GM18907 (cell line): ENCODE measurements at regions not wholly inside any gene's neighbourhood (a gene's known extent, or its start where the extent isn't known, plus 50 kb on each side); places are given as distances from the start of the nearest gene placed in this dataset.
A peak's percentile ranks its signal among the peaks of the same experiment; 100 is the strongest.
"Not testable (repeated sequence)": the region's sequence is repeated elsewhere in the genome, so short reads cannot be mapped to it uniquely, and the experiment has no call there.

ENCODE experiments used
- ATAC-seq: cut with Tn5 transposase; IDR thresholded peaks from one replicate; pipeline ENCODE4 v1.9.1; 2021; ENCODE audit warnings: mild to moderate bottlenecking, moderate library complexity; ENCODE audit not compliant: unreplicated experiment

DNA sequence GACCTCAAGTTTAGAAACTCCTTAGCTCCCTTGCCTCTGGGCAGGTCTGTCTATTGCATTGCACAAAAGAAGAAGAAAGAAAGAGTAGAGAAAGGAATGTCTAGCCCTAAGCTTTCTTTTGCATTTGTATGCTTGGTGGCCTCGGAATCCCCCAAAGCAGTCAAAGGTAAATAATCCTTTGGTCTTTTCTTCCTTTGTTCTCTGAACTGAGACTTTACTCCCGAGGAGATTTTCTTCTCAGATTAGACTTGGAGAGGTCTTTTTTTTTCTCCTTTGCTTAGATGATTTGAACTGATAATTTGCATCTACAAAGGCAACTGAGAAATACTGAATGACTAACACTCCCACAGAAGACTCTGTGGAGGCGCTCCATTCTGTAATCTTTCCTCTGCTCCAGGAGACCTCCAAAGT, 93.2 kb downstream of the AKR1D1 start:
- no peak for ATAC-seq

DNA sequence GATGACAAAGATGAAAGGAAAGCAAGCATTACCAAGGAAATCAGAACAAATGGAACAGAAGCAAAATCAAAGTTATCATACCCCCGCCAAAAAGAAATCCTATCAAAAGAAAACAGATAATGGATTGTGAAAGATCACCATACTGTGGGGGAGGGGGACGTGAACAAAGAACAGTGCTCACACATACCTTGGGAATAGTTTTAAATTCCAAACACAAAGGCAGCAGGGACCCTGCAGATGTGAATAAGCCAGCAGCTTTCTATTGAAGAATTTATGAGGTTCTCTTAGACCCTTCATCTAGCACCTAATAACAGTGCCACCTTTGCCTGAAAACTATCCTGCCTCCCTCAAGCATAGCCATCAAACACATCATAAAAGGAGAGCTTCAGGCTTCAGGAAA, 94.0 kb downstream of the AKR1D1 start:
- no peak for ATAC-seq

DNA sequence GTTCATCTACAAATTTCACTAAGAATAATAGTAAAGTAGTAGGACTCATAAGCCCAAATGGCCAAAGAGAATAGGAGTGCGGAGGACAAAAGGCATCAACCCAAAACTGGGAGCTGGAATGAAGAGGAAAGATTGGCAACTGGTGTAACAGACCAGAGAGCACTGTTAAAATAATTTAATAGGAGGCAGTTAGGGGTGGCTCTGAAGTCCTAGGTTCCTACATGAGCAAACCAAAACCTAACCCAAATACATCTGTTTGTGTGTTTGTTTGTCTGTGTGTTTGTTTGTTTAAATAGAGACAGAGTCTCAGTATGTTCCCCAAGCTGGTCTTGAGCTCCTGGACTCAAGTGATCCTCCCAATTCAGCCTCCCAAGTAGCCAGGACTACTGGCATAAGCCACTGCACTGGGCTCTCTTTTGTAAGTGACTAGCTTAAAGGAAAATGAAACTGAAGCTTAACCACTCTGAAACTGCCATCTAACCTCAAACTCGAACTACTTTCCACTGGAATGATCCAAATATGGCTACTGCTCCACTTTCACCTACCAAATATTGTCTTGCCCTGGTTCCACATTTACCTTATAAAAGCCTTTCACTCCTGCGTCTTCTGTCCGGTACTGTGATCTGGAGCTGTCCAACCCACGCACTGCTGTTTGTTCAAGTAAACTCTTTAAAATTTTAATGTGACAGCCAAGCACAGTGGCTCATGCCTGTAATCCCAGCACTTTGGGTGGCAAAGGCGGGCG, 94.9 kb downstream of the AKR1D1 start:
- peak; percentile 96 for ATAC-seq

DNA sequence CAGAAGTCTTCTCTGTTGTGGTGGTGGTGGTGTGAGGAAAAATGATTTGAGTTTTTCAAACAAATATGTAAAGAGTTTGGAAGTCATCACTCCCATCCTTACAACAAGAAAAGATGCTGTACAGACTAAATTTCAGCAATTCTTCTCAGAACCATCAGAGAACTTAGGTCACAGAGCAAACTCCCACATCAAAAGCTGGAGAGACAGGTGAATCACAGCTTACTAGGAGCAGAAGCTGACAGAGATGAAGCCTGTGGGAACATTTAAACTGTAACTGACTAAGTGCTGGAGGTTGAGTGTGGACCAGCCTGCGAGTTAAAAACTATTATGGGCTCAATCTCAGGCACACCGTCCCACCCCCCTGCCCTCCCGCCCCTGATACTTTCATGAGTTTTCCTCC, 97.3 kb downstream of the AKR1D1 start:
- no peak for ATAC-seq

DNA sequence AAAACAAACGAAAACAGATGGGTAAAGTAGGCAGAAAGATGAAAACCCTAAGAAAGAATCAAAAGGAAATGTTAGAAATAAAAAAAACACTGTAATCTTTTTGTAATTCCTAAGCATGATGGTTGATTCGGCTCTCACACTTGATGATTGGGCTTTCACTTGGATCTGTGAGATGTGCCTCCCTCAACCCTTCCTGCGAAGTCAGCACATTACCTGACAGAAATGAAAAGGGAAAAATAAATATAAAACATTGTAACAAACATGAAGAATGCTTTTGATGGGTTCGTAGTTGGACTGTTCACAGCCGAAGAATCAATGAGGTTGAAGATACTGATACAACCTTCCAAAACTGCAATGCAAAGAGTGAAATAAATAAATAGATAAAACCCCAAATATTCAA, 99.8 kb downstream of the AKR1D1 start:
- no peak for ATAC-seq

DNA sequence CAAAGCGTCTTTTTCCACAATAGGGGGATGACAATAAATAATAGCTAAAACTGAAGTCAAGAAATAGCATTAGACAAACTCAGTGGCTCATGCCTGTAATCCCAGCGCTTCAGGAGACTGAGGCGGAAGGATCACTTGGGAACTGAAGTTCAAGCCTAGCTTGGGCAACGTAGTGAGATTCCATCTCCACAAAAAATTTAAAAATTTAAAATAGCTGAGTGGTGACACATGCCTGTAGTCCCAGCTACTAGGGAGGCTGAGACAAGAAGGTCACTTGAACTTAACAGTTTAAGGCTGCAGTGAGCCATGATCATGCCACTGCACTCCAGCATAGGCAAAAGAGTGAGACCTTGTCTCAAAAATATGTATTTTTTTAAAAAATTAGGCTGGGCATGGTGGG, 107.9 kb downstream of the AKR1D1 start:
- ATAC-seq = no peak

DNA sequence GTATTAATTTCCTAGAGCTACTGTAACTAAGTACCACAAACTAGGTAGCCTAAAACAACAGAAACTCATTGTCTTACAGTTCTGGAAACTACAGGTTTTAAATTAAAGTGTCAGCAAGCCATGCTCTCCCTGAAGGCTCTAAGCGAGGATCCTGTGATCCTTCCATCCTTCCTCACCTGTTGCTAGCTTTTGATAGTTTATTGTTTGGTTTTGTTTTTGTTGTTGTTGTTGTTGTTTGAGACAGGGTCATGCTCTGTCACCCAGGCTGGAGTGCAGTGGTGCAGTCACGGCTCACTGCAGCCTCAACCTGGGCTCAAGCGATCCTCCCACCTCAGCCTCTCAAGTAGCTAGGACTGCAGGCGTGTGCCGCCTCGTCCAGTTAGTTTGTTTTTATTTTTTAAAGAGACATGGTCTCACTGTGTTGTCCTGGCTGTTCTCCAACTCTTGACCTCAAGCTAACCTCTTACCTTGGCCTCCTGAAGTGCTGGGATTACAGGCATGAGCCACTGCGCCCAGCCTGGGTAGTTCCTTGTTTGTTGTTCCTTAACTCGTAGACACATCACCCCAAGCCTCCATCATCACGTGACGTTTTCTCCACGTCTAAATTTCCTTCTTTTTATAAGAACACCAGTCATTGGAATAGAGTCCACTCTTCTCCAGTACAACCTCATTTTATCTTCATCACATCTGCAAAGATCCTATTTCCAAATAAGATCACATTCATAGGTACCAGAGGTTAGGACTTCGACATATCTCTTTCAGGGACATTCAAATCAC, 109.1 kb downstream of the AKR1D1 start:
- ATAC-seq = no peak

DNA sequence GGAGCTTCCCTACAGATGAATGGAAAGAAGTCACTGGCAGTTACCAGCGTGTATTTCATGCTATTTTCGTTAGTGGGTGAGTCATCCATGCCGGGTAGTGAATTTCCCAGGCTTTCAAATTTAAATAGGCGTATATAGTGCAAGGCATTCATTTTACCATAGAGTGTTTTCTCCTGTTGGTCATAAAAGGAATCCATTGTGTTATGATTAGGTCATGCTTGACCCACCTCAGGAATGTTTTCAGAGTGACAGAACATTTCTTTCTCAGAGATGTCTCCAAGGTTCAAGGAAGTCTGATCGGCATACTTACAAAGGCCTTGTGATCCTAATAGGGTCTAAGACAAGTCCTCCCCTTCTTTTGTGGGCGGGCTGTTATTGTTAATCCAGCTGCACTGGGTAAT, 110.7 kb downstream of the AKR1D1 start:
- ATAC-seq = no peak

DNA sequence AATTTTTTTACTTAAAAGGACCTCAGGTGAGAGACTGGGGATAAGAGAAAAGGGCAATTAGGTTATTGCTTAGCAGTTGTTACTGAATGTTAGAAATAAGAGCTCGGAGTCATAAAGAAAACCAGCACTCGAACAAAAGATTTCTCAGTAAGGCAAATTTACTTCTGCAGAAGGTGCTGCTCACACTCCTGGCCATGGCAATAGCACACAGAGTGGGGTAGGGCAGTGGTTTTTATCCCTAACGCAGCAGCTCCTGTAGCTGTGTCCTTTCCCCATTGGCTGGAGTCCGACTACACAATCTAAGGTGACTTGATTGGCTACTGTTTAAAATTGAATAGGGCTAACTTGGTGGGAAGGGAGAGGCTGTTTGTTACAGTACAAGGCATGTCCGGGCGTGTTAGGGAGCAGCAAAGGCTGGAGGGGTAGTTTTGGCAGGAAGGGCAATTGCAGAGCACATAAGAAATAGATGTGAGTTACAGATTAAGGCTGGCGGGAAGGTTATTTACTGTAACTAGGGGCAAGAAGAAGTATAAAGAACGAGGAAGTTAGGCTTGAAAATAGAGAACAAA, 112.1 kb downstream of the AKR1D1 start:
- no peak for ATAC-seq

DNA sequence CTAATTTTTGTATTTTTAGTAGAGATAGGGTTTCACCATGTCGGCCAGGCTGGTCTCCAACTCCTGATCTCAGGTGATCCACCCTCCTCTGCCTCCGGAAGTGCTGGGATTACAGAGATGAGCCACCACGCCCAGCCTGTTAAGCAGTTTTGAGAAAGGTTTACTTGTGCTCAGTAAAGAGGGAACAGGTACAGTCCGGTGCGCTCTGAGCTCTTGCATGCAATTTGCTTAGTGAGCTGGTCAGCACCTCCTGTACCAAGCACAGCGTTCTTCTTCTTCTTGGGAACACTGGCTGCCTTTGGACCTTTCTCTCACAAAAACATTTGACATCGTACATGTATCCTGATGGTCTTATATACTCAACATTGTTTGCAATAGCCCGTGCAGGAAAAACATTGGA, 118.3 kb downstream of the AKR1D1 start:
- no peak for ATAC-seq

DNA sequence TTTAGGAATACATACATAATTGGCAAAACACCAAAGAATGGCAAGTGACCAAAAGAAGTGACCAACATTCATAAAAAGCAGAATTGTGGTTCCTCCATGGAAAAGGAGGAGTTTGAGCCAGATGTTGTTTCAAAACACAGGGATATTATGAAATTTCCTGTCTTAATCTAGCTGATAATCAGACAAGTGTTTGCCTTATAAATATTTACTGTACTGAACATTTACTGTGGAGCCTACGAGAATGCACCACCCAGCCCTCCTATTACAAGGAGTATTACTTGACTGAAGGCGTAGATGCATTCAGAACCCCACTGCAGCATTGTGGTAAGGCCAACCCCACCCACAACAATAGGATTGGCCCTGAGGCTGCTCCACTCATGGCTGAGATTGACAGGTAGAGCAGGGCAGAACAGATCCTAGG, 118.9 kb downstream of the AKR1D1 start:
- ATAC-seq = no peak

DNA sequence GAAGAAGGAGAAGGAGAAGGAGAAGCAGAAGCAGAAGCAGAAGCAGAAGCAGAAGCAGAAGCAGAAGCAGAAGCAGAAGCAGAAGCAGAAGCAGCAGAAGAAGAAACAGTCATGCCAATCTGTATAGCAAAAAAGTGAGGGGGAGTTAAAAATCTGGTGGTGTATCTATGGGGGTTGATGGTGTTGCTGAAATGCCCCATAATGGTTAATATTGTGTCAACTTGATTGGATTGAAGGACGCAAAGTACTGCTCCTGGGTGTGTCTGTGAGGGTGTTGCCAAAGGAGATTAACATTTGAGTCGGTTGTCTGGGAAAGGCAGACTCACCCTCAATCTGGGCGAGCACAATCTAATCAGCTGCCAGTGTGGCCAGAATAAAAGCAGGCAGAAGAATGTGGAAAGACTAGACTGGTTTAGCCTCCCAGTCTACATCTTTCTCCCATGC, 120.3 kb downstream of the AKR1D1 start:
- ATAC-seq = not testable (repeated sequence)

DNA sequence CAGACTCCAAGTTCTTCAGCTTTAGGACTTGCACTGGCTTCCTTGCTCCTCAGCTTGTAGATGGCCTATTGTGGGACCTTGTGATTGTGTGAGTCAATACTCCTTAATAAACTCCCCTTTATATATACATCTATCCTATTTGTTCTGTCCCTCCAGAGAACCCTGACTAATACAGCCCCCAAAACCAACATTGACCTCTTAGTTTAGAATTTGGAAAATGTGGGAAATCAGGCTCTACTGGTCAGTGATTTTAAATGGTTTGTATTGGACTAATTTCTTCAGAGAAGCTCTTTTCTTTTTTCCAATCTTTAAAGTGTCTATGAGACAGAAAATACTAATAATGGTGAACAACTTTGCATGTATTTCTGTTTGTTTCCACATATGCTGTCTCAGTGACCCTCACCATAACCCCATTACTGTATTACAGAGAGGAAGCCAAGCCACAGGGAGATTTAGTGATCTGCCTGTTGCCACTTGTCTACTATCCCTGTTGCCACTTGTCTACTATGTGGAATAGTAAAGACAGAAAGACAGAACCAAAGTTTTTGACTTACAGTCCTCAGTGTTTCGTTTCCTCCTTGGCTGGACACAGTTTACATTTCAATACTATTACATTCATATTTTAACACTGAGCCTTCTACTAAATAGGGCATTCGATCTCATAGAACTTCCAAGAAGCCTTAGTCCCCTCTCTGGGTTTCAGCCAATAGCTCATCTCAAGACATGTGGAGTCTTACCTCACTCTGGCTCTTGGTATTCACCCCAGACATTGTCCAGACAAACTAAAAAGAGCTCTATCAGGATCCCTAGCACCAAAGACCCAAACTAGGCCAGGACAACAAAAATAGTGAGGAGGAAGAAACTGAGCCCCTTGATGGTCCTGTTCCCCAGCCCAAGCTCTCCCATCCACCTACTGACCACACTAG, 121.0 kb downstream of the AKR1D1 start:
- no peak for ATAC-seq

DNA sequence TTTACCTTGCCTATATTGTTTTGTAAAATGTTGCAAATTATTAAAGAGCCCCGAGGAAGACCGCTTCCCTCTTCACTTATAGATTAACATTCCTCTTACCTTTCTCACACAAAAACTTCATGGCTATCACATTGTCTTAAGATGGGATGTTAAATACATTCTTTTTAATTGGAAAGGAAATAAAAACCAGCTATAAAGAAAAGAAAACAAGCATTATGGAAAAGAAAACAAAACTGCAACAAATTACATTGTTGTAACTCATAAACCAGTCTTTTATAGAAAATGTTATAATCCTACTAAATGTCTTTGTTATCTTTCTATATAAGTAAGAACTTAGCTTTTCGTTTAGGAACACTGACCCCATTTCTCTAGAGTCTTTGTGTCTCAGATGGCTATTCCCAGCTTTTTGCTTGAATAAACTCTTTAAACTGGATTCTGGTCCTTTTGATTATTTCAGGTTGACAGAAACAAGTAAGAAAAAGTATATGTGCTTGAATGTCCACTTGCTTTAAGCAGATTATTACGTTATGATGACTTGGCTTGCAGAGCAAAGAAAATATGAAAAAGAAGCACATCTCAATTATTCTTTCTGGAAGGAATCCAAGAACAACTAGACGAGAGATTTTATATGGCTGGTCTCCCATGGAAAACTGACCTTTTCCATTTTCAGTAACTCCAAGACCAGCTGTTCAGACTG, 128.2 kb downstream of the AKR1D1 start:
- no peak for ATAC-seq

DNA sequence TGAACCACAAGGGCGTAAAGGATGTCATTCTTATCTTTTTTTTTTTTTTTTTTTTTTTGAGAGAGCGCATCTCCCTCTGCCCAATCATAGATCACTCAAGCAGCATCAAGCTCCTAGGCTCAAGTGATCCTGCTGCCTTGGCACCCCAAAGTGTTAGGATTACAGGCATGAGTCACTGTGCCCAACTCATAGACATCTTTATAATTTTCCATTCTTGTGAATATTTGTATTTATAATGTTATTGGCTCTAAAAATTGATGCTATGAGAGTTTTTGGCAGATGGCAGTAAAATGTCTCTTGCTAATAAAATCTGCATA, 128.7 kb downstream of the AKR1D1 start:
- no peak for ATAC-seq

DNA sequence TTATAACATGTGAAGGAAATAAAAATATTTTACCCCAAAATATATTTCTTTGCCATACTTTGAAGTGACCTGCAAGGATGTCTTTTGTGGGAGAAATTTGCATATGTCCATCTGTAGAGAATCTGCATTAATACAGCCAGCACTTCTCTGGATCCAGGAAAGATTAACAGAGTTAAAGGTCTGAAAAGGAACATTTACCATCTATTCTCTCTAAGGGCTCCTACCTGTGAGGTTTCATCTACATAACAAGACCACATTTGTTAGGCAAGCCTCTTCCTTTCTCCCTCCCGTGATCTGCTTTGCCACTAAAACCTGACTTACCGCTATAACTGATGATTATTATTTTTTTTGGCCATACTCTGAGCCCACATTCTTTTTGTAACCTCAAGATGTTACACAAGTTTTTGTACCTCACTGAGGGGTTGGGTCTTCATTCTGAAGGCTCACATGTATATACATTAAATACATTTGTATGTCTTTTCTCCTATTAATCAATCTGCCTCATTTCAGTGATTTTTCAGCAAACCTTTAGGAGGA, 129.4 kb downstream of the AKR1D1 start:
- ATAC-seq = no peak

DNA sequence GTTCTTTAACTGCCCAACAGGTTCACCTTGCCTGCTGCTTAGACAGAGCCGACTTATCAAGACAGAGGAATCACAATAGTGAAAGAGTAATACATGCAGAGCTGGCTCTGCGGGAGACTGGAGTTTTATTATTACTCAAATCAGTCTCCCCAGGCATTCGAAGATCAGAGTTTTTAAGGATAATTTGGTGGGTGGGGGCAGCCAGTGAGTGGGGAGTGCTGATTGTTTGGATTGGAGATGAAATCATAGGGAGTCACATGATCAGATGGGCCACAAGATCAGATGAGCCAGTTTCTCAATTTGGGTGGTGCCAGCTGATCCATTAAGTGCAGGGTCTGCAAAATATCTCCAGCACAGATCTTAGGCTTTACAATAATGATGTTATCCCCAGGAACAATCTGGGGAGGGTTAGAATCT, 131.3 kb downstream of the AKR1D1 start:
- no peak for ATAC-seq

DNA sequence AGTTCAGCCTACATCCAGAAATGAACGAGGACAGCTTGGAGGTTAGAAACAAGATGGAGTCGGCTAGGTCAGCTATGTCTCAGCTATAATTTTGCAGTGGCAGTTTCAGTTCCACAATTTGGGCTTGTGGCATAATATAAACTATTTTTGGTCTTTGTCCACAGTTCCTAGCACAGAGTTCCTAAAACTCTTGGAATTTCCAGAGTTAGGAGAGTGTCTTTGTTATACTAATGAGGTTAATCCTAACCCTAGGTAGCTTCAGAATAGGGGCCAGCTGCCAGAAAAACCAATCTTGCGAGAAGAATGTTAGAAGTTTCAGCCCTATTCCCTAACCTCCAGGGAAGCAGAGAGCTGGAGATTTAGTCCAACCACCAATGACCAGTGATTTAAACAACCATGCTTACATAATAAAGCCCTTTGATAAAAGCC, 131.9 kb downstream of the AKR1D1 start:
- no peak for ATAC-seq

DNA sequence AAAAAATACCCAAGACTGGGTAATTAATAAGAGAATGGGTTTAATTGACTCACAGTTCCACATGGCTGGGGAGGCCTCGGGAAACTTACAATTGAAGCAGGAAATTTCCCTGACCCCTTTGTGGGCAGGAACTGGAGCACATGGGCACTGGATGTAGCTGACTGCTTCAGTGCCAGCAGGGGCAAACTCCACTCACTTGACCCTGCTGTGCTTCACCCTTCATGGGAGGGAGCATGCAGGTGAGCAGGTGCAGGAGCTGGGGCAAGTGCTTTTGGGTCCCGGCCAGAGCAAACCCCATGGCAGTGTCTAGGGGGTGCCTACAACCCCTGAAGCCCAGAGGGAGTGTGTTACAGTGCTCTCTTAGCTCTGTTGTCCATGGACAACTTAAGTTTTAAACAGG, 132.6 kb downstream of the AKR1D1 start:
- ATAC-seq = no peak

DNA sequence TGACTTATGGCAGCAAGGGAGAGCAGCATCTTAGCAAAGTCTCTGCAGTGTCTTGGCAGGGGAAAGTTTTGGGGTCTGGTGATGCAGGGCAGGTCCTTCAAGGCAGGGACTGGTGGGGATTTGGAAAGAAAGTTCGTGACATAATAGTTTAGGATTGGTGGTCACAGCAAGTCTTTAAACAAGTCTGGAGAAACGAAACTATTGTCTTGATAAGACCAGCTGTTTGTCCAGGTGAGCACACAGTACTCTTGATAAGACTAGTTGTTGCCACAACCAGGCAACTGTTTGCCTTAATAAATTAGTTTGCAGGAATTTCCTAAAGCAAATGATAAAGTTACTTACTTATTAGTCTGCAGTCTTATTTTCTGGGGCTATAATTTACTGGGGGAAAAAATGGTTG, 136.1 kb downstream of the AKR1D1 start:
- no peak for ATAC-seq
